ENCODE measurements at regions not wholly inside any gene's neighbourhood (a gene's known extent, or its start where the extent isn't known, plus 50 kb on each side); places are given as distances from the start of the nearest gene placed in this dataset.
"Not testable (repeated sequence)": the region's sequence is repeated elsewhere in the genome, so short reads cannot be mapped to it uniquely, and the experiment has no call there.

- not testable (repeated sequence) for TF ChIP-seq CTCF (conservative IDR thresholded peaks at IDR 0.05; ENCODE audit: low read depth, low read length); MAFK (IDR thresholded peaks at IDR 0.05; ENCODE audit: low read depth, low read length); CEBPB (IDR thresholded peaks at IDR 0.05; ENCODE audit: low read depth, low read length); BHLHE40 (IDR thresholded peaks at IDR 0.05; ENCODE audit: low read depth, low read length); ELK1 (IDR thresholded peaks at IDR 0.05; ENCODE audit: borderline replicate concordance, low read depth, low read length); POLR2A (IDR thresholded peaks at IDR 0.05; ENCODE audit: low read depth, low read length); MXI1 (IDR thresholded peaks at IDR 0.05; ENCODE audit: borderline replicate concordance, low read depth, low read length)
- TF ChIP-seq, protein P1, sequence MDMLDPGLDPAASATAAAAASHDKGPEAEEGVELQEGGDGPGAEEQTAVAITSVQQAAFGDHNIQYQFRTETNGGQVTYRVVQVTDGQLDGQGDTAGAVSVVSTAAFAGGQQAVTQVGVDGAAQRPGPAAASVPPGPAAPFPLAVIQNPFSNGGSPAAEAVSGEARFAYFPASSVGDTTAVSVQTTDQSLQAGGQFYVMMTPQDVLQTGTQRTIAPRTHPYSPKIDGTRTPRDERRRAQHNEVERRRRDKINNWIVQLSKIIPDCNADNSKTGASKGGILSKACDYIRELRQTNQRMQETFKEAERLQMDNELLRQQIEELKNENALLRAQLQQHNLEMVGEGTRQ (IDR thresholded peaks at IDR 0.05; ENCODE audit: low read depth, low read length): not testable (repeated sequence)
Measured at GRCh38 chr15:85283815-85284214, 96.6 kb upstream of the AKAP13 start.

Measured in IMR-90 (cell line).